Activated T-helper 1 cell treated with anti-CD3 and anti-CD28 coated beads, Interleukin-12 subunit alpha, Interleukin-12 subunit beta, Interleukin-2, Interleukin-4 antibody, amounts not matched to agents 30 ng/mL and 10 ng/mL and 1 ng/mL, durations not matched to agents 14 hours and 24 hours and 36 hours (primary cell): ENCODE measurements at regions not wholly inside any gene's neighbourhood (a gene's known extent, or its start where the extent isn't known, plus 50 kb on each side); places are given as distances from the start of the nearest gene placed in this dataset.

Experiments
- DNase-seq: peaks from one replicate; pipeline ENCODE4 v3.0.0; 2021; ENCODE audit warnings: low spot score
- H3K27ac Mint-ChIP-seq: one replicate; pipeline ENCODE4 v1.8.0; 2021; ENCODE audit warnings: mild to moderate bottlenecking, mixed read lengths
- H3K27me3 Mint-ChIP-seq: one replicate; pipeline ENCODE4 v1.8.0; 2022; ENCODE audit warnings: mild to moderate bottlenecking, moderate library complexity, mixed read lengths; ENCODE audit not compliant: insufficient read depth
- H3K36me3 Mint-ChIP-seq: one replicate; pipeline ENCODE4 v1.8.0; 2021; ENCODE audit warnings: low read depth, mixed read lengths
- H3K4me1 Mint-ChIP-seq: one replicate; pipeline ENCODE4 v1.8.0; 2021; ENCODE audit warnings: low read depth, mixed read lengths
- H3K4me3 Mint-ChIP-seq: one replicate; pipeline ENCODE4 v1.8.0; 2021; ENCODE audit warnings: mild to moderate bottlenecking, moderate library complexity, mixed read lengths
- H3K9me3 Mint-ChIP-seq: one replicate; pipeline ENCODE4 v1.8.0; 2021; ENCODE audit warnings: mixed read lengths
- intact Hi-C: fragments of 100-400 bp; cut with micrococcal nuclease; formaldehyde crosslinking; loops from one replicate; pipeline ENCODE4 v1.15.1; 2024

DNA sequence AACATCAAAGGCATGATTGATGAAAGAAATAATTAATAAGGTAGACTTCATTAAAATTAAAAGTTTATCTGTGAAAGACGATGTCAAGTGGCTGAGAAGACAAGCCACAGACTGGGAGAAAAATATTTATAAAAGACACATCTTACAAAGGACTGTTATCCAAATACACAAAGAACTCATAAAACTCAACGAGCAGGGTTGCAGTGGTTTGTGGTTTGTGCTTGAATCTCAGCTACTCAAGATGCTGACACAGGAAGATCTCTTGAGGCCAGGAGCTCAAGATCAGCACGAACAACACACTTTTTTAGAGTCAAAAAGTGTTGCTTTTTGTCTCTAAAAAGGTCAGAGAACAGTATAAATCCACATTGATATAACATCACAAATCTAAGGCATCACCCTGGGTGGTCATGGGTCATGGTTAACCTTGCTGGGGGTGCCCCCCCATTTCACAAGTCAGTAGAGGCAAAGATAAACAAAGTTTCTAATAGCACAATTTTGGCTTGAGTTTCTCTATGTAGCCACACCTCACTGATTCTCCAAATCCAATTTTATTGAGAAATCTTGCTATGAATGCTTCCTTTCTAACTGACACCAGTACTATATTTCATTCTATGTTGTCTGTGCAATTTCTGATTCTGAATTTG lies 342.9 kb upstream of the RPS23 start:
- intact Hi-C loops = loop anchor here (1.0 kb wide), 1 partner anchor 264 kb away; no protein-coding TSS in a partner anchor

DNA sequence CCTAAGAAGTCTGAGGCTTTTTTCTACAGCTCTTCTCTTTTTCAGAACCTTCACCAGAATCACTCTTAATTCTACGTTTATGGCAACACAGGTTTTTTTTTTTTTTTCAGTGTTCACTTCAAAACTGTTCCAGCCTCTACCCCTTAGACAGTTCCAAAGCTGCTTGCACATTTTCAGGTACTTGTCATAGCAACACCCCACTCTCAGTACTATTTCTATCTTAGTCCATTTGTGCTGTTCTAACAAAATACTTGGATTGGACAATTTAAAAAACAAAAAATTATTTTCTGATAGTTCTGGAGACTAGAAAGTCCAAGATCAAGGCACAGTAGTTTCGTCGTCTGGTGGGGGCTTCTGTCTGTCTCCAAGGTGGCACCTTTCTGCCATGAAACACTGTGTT lies 340.9 kb upstream of the RPS23 start:
- H3K36me3 Mint-ChIP-seq = no peaks in the 10 kb centered on the region
- H3K4me1 Mint-ChIP-seq = peaks cover 11% of the 10 kb centered on the region
- no peak overlapping the region for H3K4me3 Mint-ChIP-seq
- peaks cover 7% of the 10 kb centered on the region for H3K27me3 Mint-ChIP-seq
- DNase-seq = no peak
- peaks cover 4% of the 10 kb centered on the region for H3K9me3 Mint-ChIP-seq
- intact Hi-C loops = no loop called here
- no peak overlapping the region for H3K27ac Mint-ChIP-seq

More for the DNA sequence above, 342.9 kb upstream of the RPS23 start:
- Mint-ChIP-seq H3K4me3 (no peak overlapping the region), H3K36me3 (no peaks in the 10 kb centered on the region), H3K9me3 (peaks cover 4% of the 10 kb centered on the region), H3K4me1 (peaks cover 11% of the 10 kb centered on the region), H3K27me3 (peaks cover 7% of the 10 kb centered on the region), H3K27ac (peak overlapping the region; percentile 26)
- no peak for DNase-seq

DNA sequence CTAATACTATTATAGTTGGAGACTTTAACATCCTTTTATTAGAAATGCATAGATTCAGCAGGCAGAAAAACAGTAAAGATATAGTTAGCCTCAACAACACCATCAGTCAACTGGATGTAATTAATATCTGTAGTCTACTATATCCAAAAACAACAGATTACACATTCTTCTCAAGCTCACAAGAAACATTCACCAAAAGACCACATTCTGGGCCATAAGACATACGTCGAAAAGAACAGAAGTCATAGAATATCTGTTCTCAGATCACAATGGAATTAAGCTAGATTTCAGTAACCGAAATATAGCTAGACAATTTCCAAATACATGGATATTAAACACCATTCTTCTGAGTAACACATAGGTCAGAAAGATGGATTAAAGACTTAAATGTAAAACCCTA lies 336.6 kb upstream of the RPS23 start:
- no peak for DNase-seq
- H3K4me3 Mint-ChIP-seq = no peak overlapping the region
- H3K4me1 Mint-ChIP-seq = no peaks in the 10 kb centered on the region
- no peak overlapping the region for H3K27ac Mint-ChIP-seq
- peaks cover 4% of the 10 kb centered on the region for H3K27me3 Mint-ChIP-seq
- H3K36me3 Mint-ChIP-seq = no peaks in the 10 kb centered on the region
- H3K9me3 Mint-ChIP-seq = peaks cover 9% of the 10 kb centered on the region
- intact Hi-C loops = no loop called here

DNA sequence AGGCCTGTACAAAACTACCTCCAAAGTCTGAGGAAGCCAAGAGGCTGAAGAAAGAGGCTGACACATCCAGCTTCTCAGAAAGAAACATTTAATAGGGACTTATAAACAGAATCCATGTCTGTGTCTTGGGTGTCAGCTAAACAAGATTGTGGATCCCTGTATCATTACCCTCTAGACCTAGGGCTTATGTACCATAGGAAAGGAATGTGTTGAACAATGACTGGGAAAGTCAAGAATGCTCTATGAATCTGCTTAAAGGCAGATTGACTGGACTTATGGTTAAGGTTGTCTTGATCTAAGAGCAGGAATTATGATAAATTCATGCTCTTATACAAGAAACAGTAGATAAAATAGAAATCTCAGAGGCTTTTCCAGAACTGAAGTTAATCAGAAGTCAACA lies 335.7 kb upstream of the RPS23 start:
- Mint-ChIP-seq H3K9me3 (peaks cover 9% of the 10 kb centered on the region), H3K27me3 (peaks cover 6% of the 10 kb centered on the region), H3K36me3 (no peaks in the 10 kb centered on the region), H3K4me1 (no peaks in the 10 kb centered on the region), H3K4me3 (no peak overlapping the region), H3K27ac (no peak overlapping the region)
- intact Hi-C loops = no loop called here
- no peak for DNase-seq

DNA sequence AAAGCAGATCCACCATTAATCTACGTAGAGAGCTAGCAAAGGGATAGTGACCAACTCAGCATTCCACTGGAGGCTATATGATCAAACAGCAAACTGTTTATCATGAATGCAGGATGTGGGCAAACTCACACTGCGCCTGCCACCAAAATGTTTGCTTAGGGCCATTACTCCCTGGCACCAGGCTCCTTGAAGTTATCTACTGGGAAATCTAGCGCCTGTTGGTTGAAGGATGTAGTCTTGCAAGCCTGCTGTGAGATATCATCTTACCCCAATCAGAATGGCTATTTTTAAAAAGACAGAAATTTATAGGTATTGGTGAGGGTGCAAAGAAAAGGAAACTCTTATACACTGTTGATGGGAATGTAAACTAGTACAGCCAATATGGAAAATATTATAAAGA lies 332.5 kb upstream of the RPS23 start:
- H3K27me3 Mint-ChIP-seq = peaks cover 9% of the 10 kb centered on the region
- peaks cover 7% of the 10 kb centered on the region for H3K4me1 Mint-ChIP-seq
- no peak overlapping the region for H3K27ac Mint-ChIP-seq
- intact Hi-C loops = no loop called here
- H3K36me3 Mint-ChIP-seq = no peaks in the 10 kb centered on the region
- peaks cover 5% of the 10 kb centered on the region for H3K9me3 Mint-ChIP-seq
- H3K4me3 Mint-ChIP-seq = no peak overlapping the region
- DNase-seq = no peak

DNA sequence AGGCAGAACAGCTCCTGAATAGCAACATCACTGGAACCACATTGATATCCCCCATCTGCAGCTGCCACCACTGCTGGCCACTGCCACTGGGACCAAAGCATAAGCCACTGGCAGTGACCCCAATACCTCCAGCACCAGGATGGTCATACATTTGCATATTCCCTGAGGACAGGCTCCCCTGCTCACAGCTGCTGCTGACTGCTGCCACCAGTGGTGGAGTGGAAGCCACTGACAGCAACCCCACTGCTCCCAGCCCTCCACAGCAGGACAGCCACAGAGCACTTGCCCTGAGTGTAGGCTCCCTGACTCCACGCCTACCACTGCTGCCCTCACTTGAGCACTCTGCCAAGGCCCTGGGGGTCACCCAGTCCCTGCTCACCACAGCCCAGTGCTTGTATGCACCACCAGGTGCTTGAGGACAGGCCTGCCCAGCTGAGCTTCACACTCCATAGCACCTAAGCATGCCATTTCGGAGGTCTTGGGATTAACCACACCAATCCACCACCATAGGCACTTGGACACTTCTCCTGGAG lies 327.4 kb upstream of the RPS23 start:
- peaks cover 7% of the 10 kb centered on the region for H3K4me1 Mint-ChIP-seq
- peaks cover 5% of the 10 kb centered on the region for H3K9me3 Mint-ChIP-seq
- intact Hi-C loops = no loop called here
- no peaks in the 10 kb centered on the region for H3K36me3 Mint-ChIP-seq
- peaks cover 12% of the 10 kb centered on the region for H3K27me3 Mint-ChIP-seq
- no peak overlapping the region for H3K4me3 Mint-ChIP-seq
- H3K27ac Mint-ChIP-seq = no peak overlapping the region
- DNase-seq = no peak

DNA sequence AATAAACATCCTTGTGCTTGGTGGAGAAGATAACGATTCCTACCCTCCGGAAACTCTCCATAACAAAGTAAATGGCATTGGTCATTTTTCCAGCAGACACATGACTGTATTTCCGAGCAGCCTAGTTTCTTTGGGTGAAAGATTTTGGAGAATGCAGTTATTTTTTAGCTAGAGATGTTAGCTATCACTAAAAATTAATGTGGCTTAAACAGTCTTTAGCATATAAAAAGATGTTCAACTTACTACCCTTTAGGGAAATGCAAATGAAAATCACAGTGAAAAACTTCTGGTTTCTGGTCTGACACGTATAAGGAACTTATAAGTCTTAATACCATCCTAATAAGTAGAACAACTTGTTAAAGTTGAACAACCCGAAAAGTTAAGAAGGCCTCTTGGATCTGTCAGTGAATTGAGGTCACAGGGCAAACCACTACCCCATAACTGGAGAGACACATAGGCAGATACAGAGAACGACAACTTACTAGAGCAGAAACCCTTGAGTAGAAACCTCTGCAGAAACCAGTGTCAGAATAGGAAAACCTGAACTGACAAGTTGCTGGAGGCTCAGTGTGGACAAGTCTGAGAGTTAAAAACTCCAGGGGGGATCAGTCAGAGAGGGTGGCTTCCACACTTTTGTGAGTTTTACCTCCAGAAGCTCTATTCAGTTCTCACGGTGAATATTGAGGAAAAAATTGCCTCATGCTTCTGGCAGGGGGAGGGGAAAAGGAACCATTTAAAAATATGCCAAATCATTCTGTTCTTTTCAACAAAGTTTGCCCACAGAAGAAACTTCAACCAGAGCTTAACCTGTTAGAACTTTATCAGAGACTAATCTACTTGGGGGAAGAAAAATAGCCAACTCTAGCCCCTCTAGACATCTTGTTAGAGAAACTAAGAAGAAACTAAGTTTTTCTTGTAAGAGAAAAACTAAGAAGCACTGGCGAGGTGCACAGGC lies 325.2 kb upstream of the RPS23 start:
- Mint-ChIP-seq H3K4me3 (no peak overlapping the region), H3K27ac (no peak overlapping the region), H3K9me3 (no peaks in the 10 kb centered on the region), H3K4me1 (peaks cover 7% of the 10 kb centered on the region), H3K36me3 (no peaks in the 10 kb centered on the region), H3K27me3 (peaks cover 8% of the 10 kb centered on the region)
- intact Hi-C loops = no loop called here
- no peak for DNase-seq

DNA sequence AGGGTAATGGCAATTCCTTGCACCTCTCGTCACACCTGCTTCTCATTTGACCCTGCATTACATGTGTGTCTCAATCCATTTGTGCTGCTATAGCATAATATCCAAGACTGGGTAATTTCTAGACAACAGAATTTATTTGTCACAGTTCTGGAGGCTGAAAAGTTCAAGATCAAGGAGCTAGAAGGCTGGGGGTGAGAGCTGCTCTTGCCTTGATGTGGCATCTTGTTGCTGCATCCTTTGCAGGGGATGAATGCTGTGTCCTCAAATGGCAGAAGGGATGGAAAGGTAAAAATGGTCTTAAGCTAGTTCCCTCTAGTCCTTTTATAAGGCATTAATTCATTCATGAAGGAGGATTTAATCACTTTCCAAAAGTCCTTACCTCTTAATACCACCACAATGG lies 323.7 kb upstream of the RPS23 start:
- Mint-ChIP-seq H3K4me1 (no peaks in the 10 kb centered on the region), H3K27ac (no peak overlapping the region), H3K9me3 (no peaks in the 10 kb centered on the region), H3K4me3 (no peak overlapping the region), H3K27me3 (peaks cover 5% of the 10 kb centered on the region), H3K36me3 (no peaks in the 10 kb centered on the region)
- intact Hi-C loops = no loop called here
- no peak for DNase-seq

DNA sequence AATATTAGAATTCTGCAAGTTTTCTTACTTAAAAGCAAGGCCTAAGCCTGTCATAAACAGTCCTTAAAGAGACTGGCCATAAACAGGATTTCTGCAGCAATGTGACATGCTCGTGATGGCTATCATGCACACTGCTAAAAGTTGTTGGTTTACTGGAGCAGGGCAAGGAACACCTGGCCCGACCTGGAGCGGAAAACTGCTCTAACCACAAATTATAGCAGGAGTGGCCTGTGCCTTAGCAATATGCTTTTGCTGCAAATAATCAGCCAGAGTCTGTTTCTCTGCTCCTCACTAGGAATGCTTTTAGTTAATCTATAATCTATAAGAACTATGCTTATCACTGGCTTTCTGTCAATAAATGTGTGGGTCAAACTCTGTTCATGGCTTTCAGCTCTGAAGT lies 322.9 kb upstream of the RPS23 start:
- no peaks in the 10 kb centered on the region for H3K4me1 Mint-ChIP-seq
- peaks cover 5% of the 10 kb centered on the region for H3K27me3 Mint-ChIP-seq

DNA sequence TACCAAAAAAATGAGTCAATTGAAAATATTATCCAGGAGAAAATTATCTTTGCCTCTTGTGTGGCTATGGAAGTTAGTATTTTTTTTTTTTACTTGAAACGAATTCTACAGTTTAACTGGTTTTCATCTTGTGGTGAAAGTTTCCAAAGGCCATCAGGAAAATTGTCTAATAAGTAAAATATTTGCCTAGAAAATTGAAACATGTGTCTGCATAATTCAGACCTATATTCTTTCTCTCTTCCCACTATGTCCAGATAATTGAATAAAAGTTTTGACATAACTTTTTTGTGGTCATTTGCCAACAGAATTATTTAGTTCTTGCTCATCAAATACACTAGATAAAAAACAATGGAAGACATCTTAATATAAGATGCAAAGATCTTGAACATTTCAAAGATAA lies 321.5 kb upstream of the RPS23 start:
- H3K4me3 Mint-ChIP-seq = no peak overlapping the region
- H3K9me3 Mint-ChIP-seq = no peaks in the 10 kb centered on the region
- no peak overlapping the region for H3K27ac Mint-ChIP-seq
- no peaks in the 10 kb centered on the region for H3K36me3 Mint-ChIP-seq
- no peaks in the 10 kb centered on the region for H3K4me1 Mint-ChIP-seq
- H3K27me3 Mint-ChIP-seq = peaks cover 5% of the 10 kb centered on the region
- DNase-seq = no peak
- intact Hi-C loops = no loop called here

More for the DNA sequence above, 322.9 kb upstream of the RPS23 start:
- Mint-ChIP-seq H3K4me3 (no peak overlapping the region), H3K36me3 (no peaks in the 10 kb centered on the region), H3K27ac (no peak overlapping the region), H3K9me3 (no peaks in the 10 kb centered on the region)
- no peak for DNase-seq
- intact Hi-C loops = no loop called here

DNA sequence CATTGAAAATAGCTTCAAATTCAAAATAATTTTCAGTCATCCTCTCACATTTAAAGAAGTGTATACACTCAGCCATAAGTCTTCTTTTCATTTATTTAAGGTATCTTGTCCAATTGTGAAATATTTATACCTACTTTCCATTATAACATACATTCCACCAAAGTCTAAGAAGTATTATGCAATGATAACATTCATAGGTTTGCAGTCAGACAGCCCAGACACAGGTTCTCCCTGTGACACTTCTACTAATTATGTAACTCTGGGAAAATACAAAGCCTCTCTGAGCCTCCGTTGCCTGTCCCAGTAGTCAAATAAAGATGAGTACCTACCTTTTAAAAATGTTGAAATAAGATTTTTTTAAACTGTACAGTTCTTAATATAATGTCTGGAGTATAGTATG lies 320.9 kb upstream of the RPS23 start:
- Mint-ChIP-seq H3K36me3 (no peaks in the 10 kb centered on the region), H3K4me1 (no peaks in the 10 kb centered on the region), H3K27ac (no peak overlapping the region), H3K9me3 (no peaks in the 10 kb centered on the region), H3K27me3 (peaks cover 2% of the 10 kb centered on the region), H3K4me3 (no peak overlapping the region)
- intact Hi-C loops = no loop called here
- no peak for DNase-seq

DNA sequence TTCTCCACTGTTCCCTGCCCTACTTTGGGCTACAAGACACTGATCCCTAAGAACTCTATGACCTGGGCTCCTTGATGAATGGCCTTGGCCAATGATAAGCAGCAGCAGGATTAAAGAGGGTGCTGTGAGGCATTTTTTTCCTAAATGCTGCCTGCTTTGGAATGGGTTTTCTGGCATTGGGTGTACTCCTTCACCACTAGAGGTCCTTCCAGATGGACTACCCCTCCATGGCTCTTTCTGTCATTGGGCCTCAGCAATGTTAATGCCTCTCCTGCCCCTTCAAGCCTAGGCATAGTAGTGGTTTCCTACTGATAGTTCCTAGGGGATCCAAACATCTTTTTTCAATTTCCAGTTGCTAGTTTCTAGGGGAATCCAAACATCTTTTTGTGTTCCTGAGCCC lies 319.3 kb upstream of the RPS23 start:
- no peaks in the 10 kb centered on the region for H3K4me1 Mint-ChIP-seq
- H3K27ac Mint-ChIP-seq = no peak overlapping the region
- no peaks in the 10 kb centered on the region for H3K9me3 Mint-ChIP-seq
- H3K27me3 Mint-ChIP-seq = peaks cover 4% of the 10 kb centered on the region
- intact Hi-C loops = no loop called here
- no peaks in the 10 kb centered on the region for H3K36me3 Mint-ChIP-seq
- no peak overlapping the region for H3K4me3 Mint-ChIP-seq
- DNase-seq = no peak

DNA sequence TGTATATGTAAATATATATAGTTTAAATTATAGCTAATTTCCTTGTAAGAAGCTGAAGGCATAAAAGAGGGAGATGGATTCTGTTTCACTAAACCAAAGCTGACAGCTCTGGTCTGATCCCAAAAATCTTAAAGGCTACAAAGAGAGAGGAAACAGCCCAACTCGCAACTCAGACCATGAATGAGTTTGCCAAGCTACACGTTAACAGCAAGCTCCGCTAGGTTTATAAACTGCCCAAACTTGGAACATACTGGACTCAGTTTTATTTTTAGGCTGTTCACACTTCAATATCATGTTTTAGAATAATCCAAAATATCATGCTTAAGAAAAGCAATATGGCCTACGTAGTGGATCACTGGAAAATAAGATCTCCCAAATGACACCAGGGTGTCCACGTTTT lies 318.3 kb upstream of the RPS23 start:
- peaks cover 4% of the 10 kb centered on the region for H3K27me3 Mint-ChIP-seq
- no peak for DNase-seq
- no peaks in the 10 kb centered on the region for H3K36me3 Mint-ChIP-seq
- intact Hi-C loops = no loop called here
- no peaks in the 10 kb centered on the region for H3K4me1 Mint-ChIP-seq
- no peak overlapping the region for H3K4me3 Mint-ChIP-seq
- no peak overlapping the region for H3K27ac Mint-ChIP-seq
- H3K9me3 Mint-ChIP-seq = no peaks in the 10 kb centered on the region
